SW 1271 (cell line): ENCODE measurements at regions not wholly inside any gene's neighbourhood (a gene's known extent, or its start where the extent isn't known, plus 50 kb on each side); places are given as distances from the start of the nearest gene placed in this dataset.
"Not testable (repeated sequence)": the region's sequence is repeated elsewhere in the genome, so short reads cannot be mapped to it uniquely, and the experiment has no call there.

Experiments used
- DNase-seq, 2 experiments: peaks; one replicate each; lab custom pipeline; 2025; lab: John Stamatoyannopoulos, UW

DNA sequence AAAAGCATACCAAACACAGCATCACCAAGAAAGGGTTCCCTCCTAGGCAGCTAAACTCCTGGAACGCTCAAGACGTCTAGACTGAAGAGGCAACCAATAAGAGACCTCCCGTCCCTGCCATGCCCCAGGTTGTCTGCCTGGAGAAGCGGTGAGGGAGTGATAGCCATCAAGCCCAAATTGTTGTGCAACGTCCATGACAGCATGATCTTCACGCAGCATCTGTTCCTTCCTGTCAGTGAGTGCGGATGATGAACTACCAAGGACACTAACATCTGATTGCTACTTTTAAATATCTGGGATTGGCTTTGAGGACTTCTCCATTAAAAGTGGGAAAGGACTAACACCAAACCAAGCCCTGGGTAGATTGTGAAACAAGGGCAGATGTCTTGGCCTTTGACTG is 149.7 kb downstream of the TXNL1 start:
- DNase-seq: no peak

DNA sequence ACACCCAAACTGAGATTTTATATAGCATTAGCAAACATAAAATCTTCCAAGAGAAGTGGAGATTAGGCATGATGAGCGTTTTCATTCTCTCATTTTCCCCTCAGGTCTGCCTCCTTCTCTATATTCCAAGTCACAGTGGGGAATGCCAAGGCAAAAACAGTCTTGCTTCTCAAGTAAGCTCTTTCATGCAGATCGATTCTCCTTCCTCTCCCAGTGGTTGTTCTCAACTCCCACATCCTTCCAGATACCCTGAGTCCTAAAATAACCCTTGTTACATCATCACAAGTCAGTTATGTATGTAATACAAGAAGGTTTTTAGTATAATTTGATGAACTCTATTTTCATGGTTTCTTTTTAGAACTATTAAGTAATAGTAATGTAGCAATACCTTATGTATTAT is 150.6 kb downstream of the TXNL1 start:
- no peak for DNase-seq

DNA sequence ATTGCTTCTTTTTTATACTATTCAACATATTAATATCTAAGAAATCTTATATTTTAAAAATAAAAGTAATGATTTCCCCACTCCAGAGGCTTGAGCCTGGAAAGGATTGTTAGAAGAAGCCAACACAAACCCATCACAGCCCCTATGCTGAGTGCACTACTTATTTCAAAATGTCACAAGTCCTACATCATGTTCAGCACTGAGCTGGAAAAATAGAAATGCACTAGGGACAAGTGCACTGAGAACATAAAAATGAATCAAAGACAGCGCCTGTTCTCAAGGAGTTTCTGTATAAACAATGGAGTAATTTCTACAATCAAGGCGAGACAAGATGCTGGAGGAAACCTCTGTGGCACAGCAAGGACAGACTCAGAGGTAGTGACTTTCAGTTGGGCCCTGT is 155.0 kb downstream of the TXNL1 start:
- no peak for DNase-seq

DNA sequence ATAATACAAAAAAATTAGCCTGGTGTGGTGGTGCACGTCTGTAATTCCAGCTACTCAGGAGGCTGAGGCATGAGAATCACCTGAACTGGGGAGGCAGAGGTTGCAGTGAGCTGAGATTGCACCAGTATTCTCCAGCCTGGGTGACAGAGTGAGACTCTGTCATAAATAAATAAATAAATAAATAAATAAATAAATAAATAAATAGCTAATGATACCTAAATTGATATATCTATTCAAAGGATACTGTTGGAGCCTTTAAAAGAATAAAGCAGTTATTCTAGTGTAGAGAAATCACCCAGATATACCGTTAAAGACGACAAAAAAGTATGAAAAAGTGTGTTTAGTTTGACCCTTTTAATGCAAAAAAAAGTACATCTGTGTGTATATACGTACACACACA is 155.6 kb downstream of the TXNL1 start:
- not testable (repeated sequence) for DNase-seq

DNA sequence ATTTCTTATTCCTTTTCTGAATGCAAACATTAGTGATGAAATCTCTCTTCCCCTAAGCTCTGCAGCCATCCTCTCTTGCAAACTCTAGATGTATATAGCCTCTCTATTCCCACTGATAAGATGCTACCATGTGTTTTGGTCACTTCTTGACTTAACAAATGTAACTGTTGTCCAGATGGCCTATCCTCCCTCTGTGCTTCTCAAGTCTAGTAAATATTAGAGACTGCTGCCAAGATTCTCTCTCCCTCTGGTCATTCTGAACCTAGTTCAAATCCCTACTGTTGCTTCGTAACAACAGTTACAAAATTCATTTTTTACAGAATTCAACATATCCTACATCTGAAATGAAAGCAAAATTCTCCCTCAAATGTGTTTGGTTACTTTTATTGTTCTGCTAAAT is 156.6 kb downstream of the TXNL1 start:
- no peak for DNase-seq

DNA sequence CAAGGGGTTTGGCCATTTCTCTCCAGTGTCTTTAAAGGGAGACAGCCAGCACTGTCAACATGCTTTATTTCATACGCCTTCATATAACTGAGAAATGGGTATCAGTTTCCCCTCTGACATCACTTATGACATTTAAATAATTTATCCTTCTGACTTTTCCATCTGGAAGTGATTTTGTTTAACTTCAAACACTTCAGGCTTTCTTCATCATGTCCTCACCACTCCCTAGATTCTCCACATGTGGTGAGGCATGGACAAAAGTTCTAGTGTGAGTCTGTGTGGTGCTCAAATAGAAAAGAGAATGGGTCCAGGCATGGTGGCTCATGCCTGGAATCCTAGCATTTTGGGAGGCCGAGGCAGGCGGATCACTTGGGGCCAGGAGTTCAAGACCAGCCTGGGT is 158.6 kb downstream of the TXNL1 start:
- DNase-seq: no peak

DNA sequence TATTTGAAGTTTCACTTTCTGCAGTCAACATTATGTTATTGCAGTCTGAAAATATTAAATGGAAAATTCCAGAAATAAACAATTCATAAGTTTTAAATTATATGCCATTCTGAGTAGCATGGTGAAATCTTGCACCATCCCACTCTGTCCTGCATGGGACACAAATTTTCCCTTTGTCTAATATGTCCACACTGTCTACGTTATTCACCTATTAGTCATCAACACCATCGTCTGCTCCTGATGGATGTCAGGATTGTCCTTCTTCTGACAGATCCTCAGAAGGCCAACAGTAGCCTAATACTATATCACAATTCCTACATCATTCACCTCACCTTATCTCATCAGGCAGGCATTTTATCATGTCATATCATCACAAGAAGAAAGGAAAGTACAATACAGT is 163.1 kb downstream of the TXNL1 start:
- no peak for DNase-seq

DNA sequence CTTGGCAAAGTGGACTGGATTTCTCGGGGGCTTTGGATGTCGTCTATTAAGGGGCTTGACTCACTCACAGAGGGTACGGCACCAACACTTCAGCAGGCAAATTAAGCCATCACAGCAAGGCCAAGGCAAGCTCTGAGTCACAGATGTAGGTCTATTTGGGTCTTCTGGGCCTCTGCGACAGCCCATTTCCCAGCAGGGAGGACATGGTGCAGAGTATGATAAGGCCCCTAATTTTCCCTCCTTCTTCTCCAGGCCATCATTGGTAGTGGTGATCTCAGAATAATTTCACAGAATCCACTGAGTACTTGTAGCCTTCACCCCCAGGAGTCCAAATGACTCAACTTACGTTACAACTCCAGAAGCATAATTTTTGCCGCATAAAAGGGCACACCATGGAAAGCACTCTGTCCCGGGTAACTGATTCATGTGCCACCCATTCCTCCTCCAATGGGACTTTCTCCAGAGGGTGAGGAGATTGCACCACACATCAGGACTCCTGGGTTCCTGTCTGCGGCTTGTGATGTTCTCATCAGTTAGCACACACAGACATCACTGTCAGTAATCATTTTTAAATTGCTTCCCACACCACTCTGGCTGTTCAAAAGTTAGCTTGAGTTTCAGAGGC is 164.9 kb downstream of the TXNL1 start:
- no peak for DNase-seq

DNA sequence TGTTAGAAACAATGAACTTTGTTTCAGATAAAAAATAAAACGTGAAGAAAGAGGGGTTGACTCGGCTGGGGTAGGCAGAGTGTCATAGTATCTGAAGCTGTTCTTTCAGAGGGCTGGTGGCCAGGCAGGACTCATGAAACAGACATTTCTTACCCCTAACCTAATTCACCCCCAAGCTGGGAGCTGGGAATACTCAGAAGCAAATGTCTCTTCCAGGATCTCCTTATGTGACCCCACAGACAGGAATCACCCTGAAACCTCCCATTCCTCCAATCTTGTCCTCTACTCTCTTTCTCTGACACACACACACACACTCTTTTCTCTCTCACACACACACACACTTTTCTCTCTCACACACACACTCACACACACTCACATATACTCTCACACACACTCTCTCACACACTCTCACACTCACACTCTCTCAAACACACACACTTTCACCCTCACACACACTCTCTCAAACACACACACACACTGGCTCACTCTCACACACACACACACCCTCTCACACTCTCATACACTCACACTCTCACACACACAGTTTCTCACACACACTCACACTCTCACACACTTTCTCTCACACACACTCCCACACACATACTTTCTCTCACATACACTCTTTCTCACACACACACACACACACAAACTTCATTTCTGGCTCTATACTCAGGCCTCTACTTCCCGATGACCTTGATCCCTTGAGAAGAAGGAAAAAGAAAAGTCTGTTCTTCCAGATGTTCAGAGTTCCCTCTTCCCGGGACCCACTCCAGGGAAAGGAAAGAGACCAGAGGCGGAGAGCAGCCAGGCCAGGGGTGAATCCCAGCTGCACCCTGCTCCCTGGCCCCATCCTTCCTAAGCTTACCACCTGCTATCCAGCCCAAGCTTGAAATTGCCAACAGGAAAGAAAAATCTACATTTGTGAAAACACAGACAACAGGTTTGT is 167.7 kb downstream of the TXNL1 start:
- no peak for DNase-seq

DNA sequence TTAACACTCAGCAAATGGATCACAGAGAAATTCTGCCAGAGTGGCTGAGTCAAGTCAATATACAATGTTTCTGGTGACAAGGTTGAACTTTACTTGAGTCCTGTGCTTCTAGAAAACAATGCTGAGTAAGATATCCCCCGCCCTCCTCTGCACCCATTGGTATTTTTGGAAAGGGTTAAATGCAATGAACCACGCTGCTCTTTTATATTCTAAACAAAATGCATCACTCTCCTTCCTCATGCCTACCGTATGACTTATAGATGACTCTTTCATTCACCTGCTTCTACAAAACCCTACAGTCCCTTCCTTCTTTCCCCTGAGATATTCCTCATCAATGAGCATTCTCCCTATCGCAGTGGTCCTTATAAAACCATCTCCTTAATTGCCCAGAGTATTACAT is 168.8 kb downstream of the TXNL1 start:
- no peak for DNase-seq

DNA sequence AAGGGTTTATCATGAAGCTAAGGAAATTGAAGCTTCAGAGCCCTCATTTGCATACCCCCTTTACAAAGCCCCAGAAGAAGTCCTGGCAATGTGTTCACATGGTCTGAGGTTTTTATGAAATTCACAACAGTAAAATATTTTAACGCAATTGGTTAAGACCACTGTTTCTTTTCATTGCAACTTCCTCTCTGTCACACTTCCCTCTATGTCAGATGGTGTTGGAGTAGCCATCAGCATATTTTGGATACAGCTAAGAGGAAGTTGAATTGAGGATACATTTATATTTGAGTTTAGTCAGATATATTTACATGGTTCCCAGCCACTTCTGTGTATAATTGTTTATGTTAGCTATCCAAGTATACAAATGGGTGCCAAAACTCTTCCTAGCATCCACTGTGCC is 170.0 kb downstream of the TXNL1 start:
- no peak for DNase-seq

DNA sequence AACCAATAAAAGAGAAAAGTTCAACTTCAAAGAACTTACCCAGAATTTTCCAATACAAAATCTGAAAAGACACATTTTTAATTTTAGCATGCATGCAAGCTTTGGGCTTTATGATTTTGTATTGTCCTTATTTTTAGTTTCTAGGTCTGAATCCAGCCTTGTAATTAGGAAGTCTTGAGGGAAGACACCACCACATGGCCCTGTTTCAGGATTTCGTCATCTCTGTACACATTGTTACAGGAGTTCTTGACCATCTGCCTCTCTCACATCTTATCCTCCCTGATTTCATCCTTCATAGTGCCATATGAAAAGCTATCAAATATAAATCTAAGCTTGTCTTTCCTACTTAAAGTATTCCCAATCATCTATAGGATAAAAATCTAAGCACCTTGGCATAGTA is 176.1 kb downstream of the TXNL1 start:
- DNase-seq: no peak

DNA sequence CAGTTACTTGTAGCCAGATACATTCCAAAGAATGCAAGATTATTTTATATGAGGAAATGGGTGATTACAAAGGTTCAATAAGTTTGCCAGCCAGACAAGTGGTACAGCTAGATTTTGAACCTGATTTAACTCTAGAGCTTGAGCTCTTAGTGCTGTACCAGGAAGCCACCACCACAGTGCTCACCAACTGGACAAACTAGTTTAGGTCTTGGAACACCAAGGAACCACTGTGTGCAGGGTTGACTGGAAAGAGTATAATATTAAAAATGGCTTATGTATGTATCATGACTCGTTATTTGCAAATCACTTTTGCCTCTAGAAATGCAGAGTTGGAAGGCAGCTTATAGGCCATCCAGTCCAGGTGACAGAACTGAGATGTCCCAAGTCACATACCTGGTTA is 177.2 kb downstream of the TXNL1 start:
- DNase-seq: no peak

DNA sequence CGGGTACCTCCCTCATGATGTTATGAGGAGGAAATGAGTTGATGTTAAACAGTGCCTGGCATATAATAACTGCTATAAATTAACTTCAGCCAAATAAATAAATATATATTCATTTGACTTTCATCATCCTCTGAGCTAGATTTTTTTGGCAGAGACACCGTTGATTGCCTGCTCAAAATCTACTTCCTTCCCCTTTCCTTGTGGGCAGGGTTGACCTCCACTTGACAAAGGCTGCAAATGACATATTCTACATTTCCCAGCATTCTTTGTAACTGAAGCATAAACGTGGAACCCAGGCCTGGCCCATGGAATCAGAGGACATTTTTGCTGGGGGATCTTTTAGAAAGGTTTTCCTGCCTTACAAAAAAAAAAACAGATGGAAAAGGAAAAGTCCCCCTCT is 177.8 kb downstream of the TXNL1 start:
- DNase-seq: no peak

DNA sequence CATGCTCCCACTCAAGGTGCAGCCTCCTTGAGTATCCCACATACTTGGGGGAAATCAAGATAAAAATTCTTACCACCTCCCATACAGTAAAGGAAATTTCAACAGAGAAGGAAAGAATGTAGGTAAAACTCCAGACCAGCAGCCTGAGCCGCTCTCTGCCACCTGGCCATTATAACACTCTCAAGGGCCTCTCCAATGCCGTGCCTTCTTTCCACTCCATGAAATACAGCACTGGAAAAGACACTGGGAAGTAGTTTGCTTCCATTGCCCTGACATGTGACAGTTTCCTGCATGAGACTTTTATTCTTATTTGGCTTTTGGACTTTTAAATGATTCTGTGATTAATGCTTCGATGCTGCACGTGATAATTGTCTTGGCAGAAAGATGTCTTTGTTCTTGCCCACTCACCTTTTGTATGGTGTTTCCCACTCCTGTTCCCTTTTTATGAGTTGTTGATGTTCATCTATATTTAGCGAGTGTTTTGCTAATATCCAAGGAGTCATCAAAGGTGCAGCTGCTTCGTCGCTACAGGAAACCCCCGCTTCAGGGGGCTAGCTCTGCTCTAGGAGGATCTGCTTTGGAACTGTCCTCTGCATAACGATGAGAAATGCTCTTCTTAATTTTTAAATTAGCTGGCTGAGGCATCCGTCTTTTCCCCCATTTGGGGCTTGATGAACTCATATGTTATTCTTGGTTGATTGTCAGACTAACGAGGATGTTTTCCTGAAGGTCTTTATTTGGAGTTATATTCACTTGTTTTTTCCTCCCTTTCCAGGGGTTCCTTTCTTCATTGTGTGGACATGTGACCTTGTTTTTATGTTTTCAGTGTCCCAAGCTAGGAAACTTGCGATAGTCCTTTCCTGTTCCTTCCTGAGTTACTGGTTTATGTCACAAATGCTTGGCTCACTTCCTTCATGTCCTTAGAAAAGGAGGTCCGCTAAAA is 179.4 kb downstream of the TXNL1 start:
- DNase-seq: no peak

DNA sequence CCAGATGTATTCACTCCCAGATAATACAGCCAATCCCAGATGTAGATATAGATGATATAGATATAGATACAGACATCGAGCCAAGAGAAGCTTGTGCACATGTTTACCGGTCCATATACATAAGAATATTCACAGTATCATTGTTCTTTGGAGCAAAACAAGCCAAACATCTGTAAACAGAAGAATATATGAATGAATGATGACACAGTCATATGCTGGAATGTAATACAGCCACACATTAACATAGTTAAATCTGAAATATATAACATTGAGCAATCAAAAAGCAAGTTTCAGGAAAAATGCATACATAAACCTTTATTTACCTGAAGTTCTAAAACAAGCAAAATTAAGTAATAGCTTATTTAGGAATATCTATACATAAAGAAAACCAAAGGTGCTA is 182.5 kb downstream of the TXNL1 start:
- no peak for DNase-seq

DNA sequence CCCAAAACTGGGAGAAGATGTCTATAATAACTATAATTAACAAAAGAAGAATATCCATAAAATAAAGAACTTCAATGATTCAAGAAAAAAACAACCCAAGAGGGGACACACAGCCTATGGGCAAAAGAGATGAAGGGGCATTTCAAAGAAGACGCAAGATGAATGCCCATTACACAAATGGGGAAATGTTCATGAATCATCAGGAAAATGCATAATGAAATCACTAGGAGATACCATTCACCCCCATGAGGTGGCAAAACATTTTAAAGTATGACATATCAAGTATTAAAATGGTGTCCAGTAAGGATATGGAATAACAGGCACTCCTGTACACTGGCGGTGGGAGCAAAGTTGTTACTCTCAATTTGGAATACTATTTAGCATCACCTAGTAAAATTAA is 183.3 kb downstream of the TXNL1 start:
- DNase-seq: no peak

DNA sequence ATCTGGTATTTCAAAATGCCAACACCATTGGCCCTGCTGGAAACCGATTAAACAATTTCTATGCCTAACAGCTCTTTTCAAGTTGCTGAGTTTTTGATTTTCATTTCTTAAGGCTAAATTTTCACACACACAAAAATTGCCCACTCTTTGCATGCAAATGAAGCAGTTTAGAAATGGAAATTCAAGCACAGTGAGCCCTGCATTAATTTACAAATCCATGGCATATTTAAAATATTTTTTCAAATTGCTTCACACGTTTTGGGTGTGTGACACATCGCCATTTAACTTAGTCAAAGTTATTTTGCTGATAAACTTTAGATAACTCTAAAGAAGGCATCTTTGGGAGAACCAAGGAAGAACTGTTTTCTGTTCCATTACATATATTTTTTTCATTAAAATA is 184.8 kb downstream of the TXNL1 start:
- DNase-seq: no peak

DNA sequence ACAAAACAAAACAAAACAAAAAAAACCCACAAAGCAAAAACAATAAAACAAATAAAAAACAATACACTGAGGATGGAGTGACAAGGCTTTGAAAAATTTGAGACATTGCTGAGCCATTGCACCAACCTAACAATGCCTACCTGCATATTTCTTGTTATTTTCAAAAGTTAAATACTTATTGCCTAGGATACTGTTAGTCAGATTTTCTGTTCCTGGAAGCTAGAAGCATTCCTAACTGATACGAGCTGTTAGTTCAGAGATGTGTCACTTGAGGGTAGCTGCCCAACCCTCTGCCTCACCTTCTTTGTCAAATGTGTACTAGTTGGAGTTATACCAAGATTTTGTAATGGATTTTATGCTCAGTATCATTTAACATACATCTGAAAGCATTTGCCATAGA is 187.2 kb downstream of the TXNL1 start:
- no peak for DNase-seq

DNA sequence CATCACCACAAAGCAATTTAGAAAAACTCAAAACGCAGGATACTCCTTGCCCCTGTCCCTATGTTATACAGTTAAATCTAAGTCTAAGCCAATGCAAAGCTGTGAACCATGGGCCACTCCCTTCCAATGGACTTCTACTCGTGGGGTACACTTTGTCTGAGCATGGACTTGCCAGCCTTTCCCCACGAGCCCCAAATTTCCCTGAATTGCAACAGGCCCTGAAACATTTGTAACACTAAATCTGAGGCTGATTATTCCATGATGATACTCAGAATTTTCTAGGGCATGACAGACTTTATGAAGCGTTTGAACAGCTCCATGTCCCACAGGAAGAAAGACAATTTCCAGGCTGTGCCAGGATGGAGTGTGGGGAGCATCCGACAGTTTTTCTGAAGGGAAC is 189.6 kb downstream of the TXNL1 start:
- DNase-seq: no peak

DNA sequence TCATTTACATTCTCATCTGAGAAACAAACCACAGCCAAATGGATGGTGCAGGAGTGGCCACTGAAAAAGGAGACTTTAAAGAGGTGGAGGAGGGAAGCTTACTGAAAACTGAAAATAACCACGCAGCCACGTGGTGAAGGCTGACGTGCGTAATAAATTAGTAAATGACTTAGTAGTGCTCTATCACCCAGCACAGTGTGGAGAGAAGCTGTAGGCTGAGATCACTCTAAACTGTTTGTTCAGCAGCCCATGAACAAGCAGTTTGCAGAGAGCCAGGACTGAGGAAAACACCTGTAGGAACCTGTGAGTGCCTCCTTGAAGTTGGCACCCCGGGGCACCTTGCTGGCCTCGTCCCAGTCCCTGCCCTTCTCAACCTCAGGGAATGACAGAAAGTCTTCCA is 193.0 kb downstream of the TXNL1 start:
- no peak for DNase-seq

DNA sequence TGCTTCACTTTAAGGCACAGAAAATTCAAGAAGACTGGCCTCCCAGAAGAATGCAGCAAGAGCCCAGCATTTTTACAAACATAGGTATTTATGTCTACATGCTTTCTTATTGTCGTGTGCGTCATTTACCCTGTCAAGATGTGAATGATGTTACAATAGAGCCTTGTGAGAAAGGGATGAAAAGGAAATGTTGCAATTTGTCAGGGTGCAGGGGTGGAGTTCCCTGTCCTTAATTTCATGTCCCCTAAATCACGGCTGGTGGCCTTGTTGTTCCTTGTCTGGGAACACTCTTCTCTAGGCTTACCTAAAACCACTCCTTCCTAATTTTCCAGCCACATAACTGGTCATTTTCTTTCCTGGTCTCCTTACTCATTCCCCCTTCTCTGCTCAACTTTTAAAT is 194.2 kb downstream of the TXNL1 start:
- no peak for DNase-seq
